ENCODE measurements at regions not wholly inside any gene's neighbourhood (a gene's known extent, or its start where the extent isn't known, plus 50 kb on each side); places are given as distances from the start of the nearest gene placed in this dataset.

GRCh38 chr4:62204136-62204535 is 1004.0 kb downstream of the ADGRL3 start:
- no peak for TF ChIP-seq POLR2A (IDR thresholded peaks at IDR 0.05; ENCODE audit: low read depth, low read length)
- no peak for TF ChIP-seq POLR2AphosphoS5 (IDR thresholded peaks at IDR 0.05; ENCODE audit: low read depth, low read length)
- TF ChIP-seq TAF1 (IDR thresholded peaks at IDR 0.05; ENCODE audit: low read depth, low read length): no peak
